HFFc6 (cell line): ENCODE measurements at regions not wholly inside any gene's neighbourhood (a gene's known extent, or its start where the extent isn't known, plus 50 kb on each side); places are given as distances from the start of the nearest gene placed in this dataset.

Experiments
- DNase-seq: peaks from one replicate; pipeline ENCODE4 v3.0.0-alpha.2; 2018
- H3K27ac Mint-ChIP-seq: 2 replicates; pipeline ENCODE4 v1.8.0; 2020; ENCODE audit warnings: mild to moderate bottlenecking, mixed read lengths
- H3K27me3 Mint-ChIP-seq: 2 replicates; pipeline ENCODE4 v1.8.0; 2021; ENCODE audit warnings: mild to moderate bottlenecking, moderate library complexity, mixed read lengths; ENCODE audit not compliant: insufficient read depth
- H3K36me3 Mint-ChIP-seq: 2 replicates; pipeline ENCODE4 v1.8.0; 2021; ENCODE audit warnings: low read depth, mixed read lengths
- H3K4me1 Mint-ChIP-seq: 2 replicates; pipeline ENCODE4 v1.8.0; 2020; ENCODE audit warnings: low read depth, mixed read lengths
- H3K4me3 Mint-ChIP-seq: 2 replicates; pipeline ENCODE4 v1.8.0; 2020; ENCODE audit warnings: mild to moderate bottlenecking, moderate library complexity, mixed read lengths
- H3K9me3 Mint-ChIP-seq: 2 replicates; pipeline ENCODE4 v1.8.0; 2020; ENCODE audit warnings: mild to moderate bottlenecking, mixed read lengths
- CTCF ChIP-seq: fragments of 200-600 bp; sonication (generic); IDR thresholded peaks from 2 replicates; pipeline ENCODE4 v1.5.0; 2021; ENCODE audit warnings: antibody characterized with exemption, mild to moderate bottlenecking

- H3K4me1 Mint-ChIP-seq: no peaks in the 10 kb centered on the region
- H3K36me3 Mint-ChIP-seq: no peaks in the 10 kb centered on the region; the same call in 1 of the 2 replicates
- H3K27me3 Mint-ChIP-seq: no peaks in the 10 kb centered on the region; the same call in 1 of the 2 replicates
- H3K9me3 Mint-ChIP-seq: peaks cover 23% of the 10 kb centered on the region
- no peak for DNase-seq
- no peak overlapping the region for H3K4me3 Mint-ChIP-seq
- no peak for TF ChIP-seq CTCF
- no peak overlapping the region for H3K27ac Mint-ChIP-seq
Measured at GRCh38 chr12:67111182-67111581, 158.0 kb upstream of the CAND1 start.

GRCh38 chr12:67112586-67112985, 156.6 kb upstream of the CAND1 start:
- Mint-ChIP-seq H3K4me3 (no peak overlapping the region), H3K9me3 (peaks cover 12% of the 10 kb centered on the region), H3K4me1 (no peaks in the 10 kb centered on the region), H3K27ac (no peak overlapping the region), H3K27me3 (no peaks in the 10 kb centered on the region; the same call in 1 of the 2 replicates), H3K36me3 (no peaks in the 10 kb centered on the region; the same call in 1 of the 2 replicates)
- no peak for DNase-seq
- TF ChIP-seq CTCF: no peak

GRCh38 chr12:67116134-67116533, 153.0 kb upstream of the CAND1 start:
- Mint-ChIP-seq H3K9me3 (peaks cover 7% of the 10 kb centered on the region; the same call in 1 of the 2 replicates), H3K36me3 (no peaks in the 10 kb centered on the region), H3K27ac (no peak overlapping the region), H3K27me3 (no peaks in the 10 kb centered on the region), H3K4me1 (no peaks in the 10 kb centered on the region), H3K4me3 (no peak overlapping the region)
- DNase-seq: no peak
- no peak for TF ChIP-seq CTCF

- H3K4me1 Mint-ChIP-seq: no peaks in the 10 kb centered on the region
- H3K4me3 Mint-ChIP-seq: no peak overlapping the region
- H3K27me3 Mint-ChIP-seq: no peaks in the 10 kb centered on the region
- DNase-seq: no peak
- H3K9me3 Mint-ChIP-seq: peaks cover 21% of the 10 kb centered on the region
- TF ChIP-seq CTCF: no peak
- no peak overlapping the region for H3K27ac Mint-ChIP-seq
- H3K36me3 Mint-ChIP-seq: no peaks in the 10 kb centered on the region
Measured at GRCh38 chr12:67122584-67122983, 146.6 kb upstream of the CAND1 start.

- H3K27ac Mint-ChIP-seq: no peak overlapping the region
- TF ChIP-seq CTCF: no peak
- H3K4me1 Mint-ChIP-seq: no peaks in the 10 kb centered on the region
- H3K36me3 Mint-ChIP-seq: no peaks in the 10 kb centered on the region
- no peak overlapping the region for H3K4me3 Mint-ChIP-seq
- H3K9me3 Mint-ChIP-seq: peaks cover 17% of the 10 kb centered on the region; the same call in 1 of the 2 replicates
- no peak for DNase-seq
- H3K27me3 Mint-ChIP-seq: no peaks in the 10 kb centered on the region
Measured at GRCh38 chr12:67137256-67137655, 131.9 kb upstream of the CAND1 start.
